ENCODE measurements at regions not wholly inside any gene's neighbourhood (a gene's known extent, or its start where the extent isn't known, plus 50 kb on each side); places are given as distances from the start of the nearest gene placed in this dataset.
A peak's percentile ranks its signal among the peaks of the same experiment; 100 is the strongest.

GRCh38 chr4:37002625-37003024, 241.9 kb upstream of the NWD2 start:
- Histone ChIP-seq H3K4me3 (no peak overlapping the region), H3K4me1 (peaks cover 0 to 2% (median under 1%) of the 10 kb centered on the region in 4 donors), H3K27ac (no peak overlapping the region), H3K36me3 (no peaks in the 10 kb centered on the region), H3K9me3 (peaks cover 0 to 4% (median 0%) of the 10 kb centered on the region in 4 donors), H3K27me3 (no peaks in the 10 kb centered on the region)
- DNase-seq = no peak
- 68 to 71% methylated on average over 2 of the region's 2 CpGs for WGBS, 2 donors
- no peak for TF ChIP-seq POLR2A (IDR thresholded peaks at IDR 0.05)
- TF ChIP-seq EP300 (IDR thresholded peaks at IDR 0.05) = no peak
- intact Hi-C loops (cut with DNase I) = no loop called here

- no peak for DNase-seq
- WGBS, 2 donors = 3 to 49% methylated on average over 2 of the region's 2 CpGs
- intact Hi-C loops (cut with DNase I) = no loop called here
- Histone ChIP-seq H3K4me1 (peaks cover 0 to 11% (median 5%) of the 10 kb centered on the region in 4 donors), H3K4me3 (no peak overlapping the region), H3K27ac (peak overlapping the region in 3 of 4 donors; percentile 27 to 58 (median 49)), H3K36me3 (no peaks in the 10 kb centered on the region), H3K27me3 (no peaks in the 10 kb centered on the region), H3K9me3 (peaks cover 0 to 4% (median 0%) of the 10 kb centered on the region in 4 donors)
- TF ChIP-seq CTCF (IDR thresholded peaks at IDR 0.05) (no peak), EP300 (IDR thresholded peaks at IDR 0.05) (no peak), POLR2AphosphoS5 (IDR thresholded peaks at IDR 0.05) (no peak), POLR2A (IDR thresholded peaks at IDR 0.05) (no peak)
Measured at GRCh38 chr4:37008199-37008598, 236.3 kb upstream of the NWD2 start.

- TF ChIP-seq POLR2AphosphoS5 (IDR thresholded peaks at IDR 0.05) = no peak
- no peak for TF ChIP-seq EP300 (IDR thresholded peaks at IDR 0.05)
- no peak for TF ChIP-seq POLR2A (IDR thresholded peaks at IDR 0.05)
- no peak for TF ChIP-seq CTCF (IDR thresholded peaks at IDR 0.05)
- Histone ChIP-seq H3K27ac (no peak overlapping the region), H3K9me3 (no peaks in the 10 kb centered on the region), H3K27me3 (no peaks in the 10 kb centered on the region), H3K4me1 (no peaks in the 10 kb centered on the region), H3K4me3 (no peak overlapping the region), H3K36me3 (no peaks in the 10 kb centered on the region)
- DNase-seq = no peak
- intact Hi-C loops (cut with DNase I) = no loop called here
Measured at GRCh38 chr4:37014584-37014983, 230.0 kb upstream of the NWD2 start.

GRCh38 chr4:37015391-37015790, 229.2 kb upstream of the NWD2 start:
- Histone ChIP-seq H3K36me3 (no peaks in the 10 kb centered on the region), H3K4me1 (no peaks in the 10 kb centered on the region), H3K27me3 (no peaks in the 10 kb centered on the region), H3K9me3 (no peaks in the 10 kb centered on the region), H3K4me3 (no peak overlapping the region), H3K27ac (no peak overlapping the region)
- intact Hi-C loops (cut with DNase I) = no loop called here
- 92 to 93% methylated on average over 2 of the region's 2 CpGs for WGBS, 2 donors
- no peak for TF ChIP-seq POLR2AphosphoS5 (IDR thresholded peaks at IDR 0.05)
- TF ChIP-seq CTCF (IDR thresholded peaks at IDR 0.05) = no peak
- TF ChIP-seq POLR2A (IDR thresholded peaks at IDR 0.05) = no peak
- TF ChIP-seq EP300 (IDR thresholded peaks at IDR 0.05) = no peak
- DNase-seq = no peak

- no peaks in the 10 kb centered on the region for H3K9me3 ChIP-seq
- intact Hi-C loops (cut with DNase I) = no loop called here
- H3K4me3 ChIP-seq = no peak overlapping the region
- no peak overlapping the region for H3K27ac ChIP-seq
- no peak for DNase-seq
- no peaks in the 10 kb centered on the region for H3K36me3 ChIP-seq
- TF ChIP-seq POLR2A (IDR thresholded peaks at IDR 0.05) (no peak), CTCF (IDR thresholded peaks at IDR 0.05) (no peak), EP300 (IDR thresholded peaks at IDR 0.05) (no peak), POLR2AphosphoS5 (IDR thresholded peaks at IDR 0.05) (no peak)
- no peaks in the 10 kb centered on the region for H3K27me3 ChIP-seq
- 79 to 81% methylated on average over 1 of the region's 1 CpG for WGBS, 2 donors
- no peaks in the 10 kb centered on the region for H3K4me1 ChIP-seq
Measured at GRCh38 chr4:37023504-37023903, 221.0 kb upstream of the NWD2 start.

All from sigmoid colon (tissue), 6 donors.